Smooth muscle cell (in vitro differentiated cells): ENCODE measurements at regions not wholly inside any gene's neighbourhood (a gene's known extent, or its start where the extent isn't known, plus 50 kb on each side); places are given as distances from the start of the nearest gene placed in this dataset.

Experiments used
- DNase-seq: peaks from one replicate; lab custom pipeline; 2025; ENCODE audit not compliant: unreplicated experiment; lab: John Stamatoyannopoulos, UW
- H2AFZ ChIP-seq: fragments of 200-600 bp; sonication (generic); 2 replicates; pipeline ENCODE4 v1.6.0; 2016; ENCODE audit warnings: antibody characterized with exemption, low read depth, mild to moderate bottlenecking
- H3F3A ChIP-seq: fragments of 200-600 bp; sonication (generic); 2 replicates; pipeline ENCODE4 v1.6.0; 2017; ENCODE audit warnings: antibody characterized with exemption, low read depth
- H3K27ac ChIP-seq: fragments of 200-600 bp; sonication (generic); 2 replicates; pipeline ENCODE4 v1.5.1; 2016; ENCODE audit warnings: low read depth, mild to moderate bottlenecking
- H3K27me3 ChIP-seq: fragments of 200-600 bp; sonication (generic); 2 replicates; pipeline ENCODE4 v1.6.1; 2016; ENCODE audit warnings: low read depth, mild to moderate bottlenecking
- H3K36me3 ChIP-seq: fragments of 200-600 bp; sonication (generic); 2 replicates; pipeline ENCODE4 v1.5.1; 2016; ENCODE audit warnings: low read depth
- H3K4me1 ChIP-seq: fragments of 200-600 bp; sonication (generic); 2 replicates; pipeline ENCODE4 v1.5.1; 2016; ENCODE audit warnings: low read depth
- H3K4me2 ChIP-seq: fragments of 200-600 bp; sonication (generic); 2 replicates; pipeline ENCODE4 v1.6.0; 2016; ENCODE audit warnings: mild to moderate bottlenecking
- H3K4me3 ChIP-seq: fragments of 200-600 bp; sonication (generic); 2 replicates; pipeline ENCODE4 v1.5.1; 2016; ENCODE audit warnings: mild to moderate bottlenecking
- H3K79me2 ChIP-seq: fragments of 200-600 bp; sonication (generic); 2 replicates; pipeline ENCODE4 v1.6.0; 2016; ENCODE audit warnings: low read depth, mild to moderate bottlenecking
- H3K9ac ChIP-seq: fragments of 200-600 bp; sonication (generic); 2 replicates; pipeline ENCODE4 v1.6.0; 2016; ENCODE audit warnings: low read depth
- H3K9me3 ChIP-seq: fragments of 200-600 bp; sonication (generic); replicated peaks from 2 replicates; pipeline ENCODE4 v1.5.1; 2016; ENCODE audit warnings: low read depth
- H4K20me1 ChIP-seq: fragments of 200-600 bp; sonication (generic); 2 replicates; pipeline ENCODE4 v1.6.0; 2016; ENCODE audit warnings: low read depth
- CTCF ChIP-seq: fragments of 200-600 bp; sonication (generic); IDR thresholded peaks from 2 replicates; pipeline ENCODE4 v1.5.1; 2017; ENCODE audit warnings: borderline replicate concordance, mild to moderate bottlenecking, antibody characterized with exemption; ENCODE audit not compliant: insufficient read depth, poor library complexity, severe bottlenecking
- WGBS: methylation state at CpG from one replicate; pipeline ENCODE4 v1.1.7; 2016; ENCODE audit warnings: low lambda C conversion rate; 5-methylcytosine and 5-hydroxymethylcytosine counted together

DNA sequence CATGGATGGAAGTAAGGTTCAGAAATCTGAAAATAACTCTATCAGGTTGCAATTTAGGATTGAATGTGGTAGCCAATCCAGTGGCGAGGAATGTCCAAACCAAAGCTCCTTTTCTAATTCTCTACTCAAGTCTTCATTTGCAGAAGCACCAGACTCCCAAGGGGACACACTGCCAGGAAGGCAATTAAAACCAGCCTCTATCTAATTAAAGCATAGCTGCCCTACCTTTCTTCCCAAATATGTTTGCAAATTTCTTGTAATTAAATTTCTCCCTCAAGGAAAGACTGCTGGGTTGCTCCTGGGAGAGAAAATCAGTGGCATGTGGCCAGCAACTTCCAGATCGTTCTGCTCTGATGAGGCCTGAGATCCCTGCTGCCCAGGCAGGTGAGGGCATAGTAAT is 153.4 kb upstream of the MCTP2 start:
- DNase-seq: no peak
- Histone ChIP-seq H3K9me3 (no peaks in the 10 kb centered on the region), H3K4me2 (no peak overlapping the region), H3K36me3 (no peaks in the 10 kb centered on the region), H3K4me3 (no peak overlapping the region), H3K79me2 (no peaks in the 10 kb centered on the region), H3K27ac (no peak overlapping the region), H3K27me3 (no peaks in the 10 kb centered on the region), H3K9ac (no peak overlapping the region), H2AFZ (no peak overlapping the region), H3K4me1 (no peaks in the 10 kb centered on the region), H4K20me1 (no peaks in the 10 kb centered on the region), H3F3A (peaks cover 5% of the 10 kb centered on the region)
- WGBS: 94% methylated on average over 2 of the region's 2 CpGs
- TF ChIP-seq CTCF: no peak

DNA sequence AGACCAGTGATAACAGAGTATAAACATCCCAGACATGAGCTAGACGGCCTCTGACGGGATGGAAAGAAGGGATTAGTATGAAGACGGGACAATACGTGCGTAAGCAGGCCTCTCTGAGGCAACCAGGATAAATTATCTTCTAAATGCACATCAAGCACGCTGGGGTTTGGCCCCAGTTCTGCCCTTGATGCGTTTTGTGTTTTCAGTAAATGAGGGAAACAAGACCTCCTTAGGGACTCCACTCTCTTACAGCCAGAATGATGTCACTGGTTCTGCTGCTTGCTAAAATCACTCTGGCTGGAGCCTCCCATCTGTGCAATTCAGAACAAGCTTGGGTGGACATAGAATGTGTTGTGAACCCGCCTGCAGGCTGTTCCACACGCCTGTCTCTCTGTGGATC is 156.0 kb upstream of the MCTP2 start:
- 22% methylated on average over 9 of the region's 9 CpGs for WGBS
- Histone ChIP-seq H2AFZ (no peak overlapping the region), H4K20me1 (no peaks in the 10 kb centered on the region), H3K4me3 (no peak overlapping the region), H3K36me3 (no peaks in the 10 kb centered on the region), H3K4me2 (peak overlapping the region; percentile 15), H3F3A (peaks cover 5% of the 10 kb centered on the region), H3K27ac (peak overlapping the region; percentile 42), H3K27me3 (no peaks in the 10 kb centered on the region), H3K9ac (no peak overlapping the region), H3K9me3 (no peaks in the 10 kb centered on the region), H3K4me1 (no peaks in the 10 kb centered on the region), H3K79me2 (no peaks in the 10 kb centered on the region)
- TF ChIP-seq CTCF: no peak
- DNase-seq: no peak

GRCh38 chr15:94070356-94071295 is 160.7 kb upstream of the MCTP2 start:
- Histone ChIP-seq H3K9me3 (no peaks in the 10 kb centered on the region), H3F3A (peaks cover under 1% of the 10 kb centered on the region), H3K79me2 (no peaks in the 10 kb centered on the region), H3K27me3 (no peaks in the 10 kb centered on the region), H3K4me3 (no peak overlapping the region), H3K27ac (no peak overlapping the region), H3K9ac (no peak overlapping the region), H4K20me1 (no peaks in the 10 kb centered on the region), H2AFZ (peak overlapping the region; percentile 5), H3K36me3 (no peaks in the 10 kb centered on the region), H3K4me2 (peak overlapping the region; percentile 64), H3K4me1 (no peaks in the 10 kb centered on the region)
- no peak for TF ChIP-seq CTCF
- WGBS: 50% methylated on average over 19 of the region's 19 CpGs
- DNase-seq: no peak
